ENCODE measurements at regions not wholly inside any gene's neighbourhood (a gene's known extent, or its start where the extent isn't known, plus 50 kb on each side); places are given as distances from the start of the nearest gene placed in this dataset.
A peak's percentile ranks its signal among the peaks of the same experiment; 100 is the strongest.

- peak; percentile 68 for DNase-seq (ENCODE audit: low read depth)
- TF ChIP-seq CTCF (conservative IDR thresholded peaks at IDR 0.05; ENCODE audit: control insufficient read depth, insufficient read depth, low read depth, low read length) = no peak
- no peak overlapping the region for H3K4me3 ChIP-seq (ENCODE audit: control insufficient read depth, low read depth, low read length)
These were observed 60.1 kb upstream of the ZNF608 start for GRCh38 chr5:124806373-124807077.

GRCh38 chr5:124808842-124809268, 62.4 kb upstream of the ZNF608 start:
- no peak for TF ChIP-seq CTCF (conservative IDR thresholded peaks at IDR 0.05; ENCODE audit: control insufficient read depth, insufficient read depth, low read depth, low read length)

GRCh38 chr5:124810396-124811006, 64.1 kb upstream of the ZNF608 start:
- no peak for DNase-seq (ENCODE audit: low read depth)
- H3K4me3 ChIP-seq (ENCODE audit: control insufficient read depth, low read depth, low read length) = no peak overlapping the region
- TF ChIP-seq CTCF (conservative IDR thresholded peaks at IDR 0.05; ENCODE audit: control insufficient read depth, insufficient read depth, low read depth, low read length) = no peak

More at GRCh38 chr5:124808842-124809268, 62.4 kb upstream of the ZNF608 start:
- no peak for DNase-seq (ENCODE audit: low read depth)
- no peak overlapping the region for H3K4me3 ChIP-seq (ENCODE audit: control insufficient read depth, low read depth, low read length)

GRCh38 chr5:124812771-124813358, 66.4 kb upstream of the ZNF608 start:
- TF ChIP-seq CTCF (conservative IDR thresholded peaks at IDR 0.05; ENCODE audit: control insufficient read depth, insufficient read depth, low read depth, low read length) = no peak
- DNase-seq (ENCODE audit: low read depth) = no peak
- no peak overlapping the region for H3K4me3 ChIP-seq (ENCODE audit: control insufficient read depth, low read depth, low read length)

- no peak overlapping the region for H3K4me3 ChIP-seq (ENCODE audit: control insufficient read depth, low read depth, low read length)
- TF ChIP-seq CTCF (conservative IDR thresholded peaks at IDR 0.05; ENCODE audit: control insufficient read depth, insufficient read depth, low read depth, low read length) = no peak
- DNase-seq (ENCODE audit: low read depth) = peak; percentile 50
These were observed 69.9 kb upstream of the ZNF608 start for GRCh38 chr5:124816381-124816780.

GRCh38 chr5:124819201-124819600, 72.8 kb upstream of the ZNF608 start:
- no peak overlapping the region for H3K4me3 ChIP-seq (ENCODE audit: control insufficient read depth, low read depth, low read length)
- no peak for DNase-seq (ENCODE audit: low read depth)
- TF ChIP-seq CTCF (conservative IDR thresholded peaks at IDR 0.05; ENCODE audit: control insufficient read depth, insufficient read depth, low read depth, low read length) = no peak

Measured in fibroblast of mammary gland (primary cell).